ENCODE measurements at regions not wholly inside any gene's neighbourhood (a gene's known extent, or its start where the extent isn't known, plus 50 kb on each side); places are given as distances from the start of the nearest gene placed in this dataset.

DNA sequence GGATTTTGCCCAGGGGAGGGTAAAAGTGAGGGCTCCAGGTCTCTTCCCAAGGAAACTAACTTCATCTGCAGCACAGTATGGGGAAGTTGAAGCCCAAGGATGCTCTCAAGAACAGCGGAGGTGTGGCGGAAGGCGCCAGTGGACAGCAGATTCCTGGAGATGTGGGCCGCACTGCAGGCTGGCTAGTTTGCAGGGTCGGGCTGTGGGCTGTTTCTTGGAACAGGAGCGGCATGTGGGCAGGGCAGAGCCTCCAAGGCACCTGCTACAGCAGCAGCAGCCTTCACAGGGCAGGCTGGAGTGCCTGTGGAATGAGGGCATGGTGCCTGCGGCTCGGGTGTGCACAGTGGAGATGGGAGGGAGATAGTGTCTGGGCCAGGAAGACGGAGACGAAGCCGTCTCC, 100.0 kb upstream of the SFSWAP start:
- no peaks in the 10 kb centered on the region for H3K9me3 ChIP-seq (ENCODE audit: insufficient read depth, low read depth, low read length)
- H3K27ac ChIP-seq (ENCODE audit: low read length), result no peak overlapping the region
- H3K27me3 ChIP-seq (ENCODE audit: insufficient read depth, low read length), result peaks cover 8% of the 10 kb centered on the region; the same call in 1 of the 2 replicates
- H3K4me1 ChIP-seq (ENCODE audit: insufficient read depth, low read length), result peaks cover 4% of the 10 kb centered on the region; the same call in 1 of the 2 replicates
- no peak overlapping the region for H3K9ac ChIP-seq (ENCODE audit: low read depth, low read length)
- no peaks in the 10 kb centered on the region for H3K36me3 ChIP-seq (ENCODE audit: insufficient read depth, low read depth, low read length)
- no peak overlapping the region for H3K4me3 ChIP-seq (ENCODE audit: low read length)

DNA sequence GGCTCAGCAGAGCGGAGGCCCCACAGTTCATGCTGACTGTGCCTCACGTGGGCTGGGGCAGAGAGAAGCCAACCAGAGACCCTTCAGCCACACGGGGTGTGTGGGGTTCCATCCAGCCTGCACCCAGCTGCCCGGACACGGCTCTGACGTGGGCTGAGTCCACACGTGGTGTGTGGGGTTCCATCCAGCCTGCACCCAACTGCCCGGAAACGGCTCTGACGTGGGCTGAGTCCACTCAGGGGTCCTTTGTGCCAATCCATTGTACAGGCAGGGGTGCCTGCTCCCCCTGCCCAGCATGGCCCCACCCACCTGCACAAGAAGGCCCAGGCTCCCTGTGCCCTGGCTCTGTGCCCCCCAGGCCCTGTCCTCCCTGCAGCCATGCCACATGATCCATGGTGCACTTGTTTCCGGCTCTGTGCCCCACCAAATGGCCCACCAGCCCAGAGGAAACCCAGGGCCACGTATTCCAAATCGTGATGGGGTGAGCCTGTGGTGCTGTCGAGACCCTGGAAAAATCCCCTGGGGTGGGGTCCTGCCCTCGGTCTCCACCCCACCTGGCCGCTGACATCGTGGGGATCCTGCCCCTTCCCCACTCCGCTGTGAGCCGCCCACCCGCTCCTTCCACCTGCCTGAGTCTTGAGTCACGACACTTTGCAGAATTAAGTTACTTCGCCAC, 99.3 kb upstream of the SFSWAP start:
- Histone ChIP-seq H3K9ac (ENCODE audit: low read depth, low read length) (no peak overlapping the region), H3K36me3 (ENCODE audit: insufficient read depth, low read depth, low read length) (no peaks in the 10 kb centered on the region), H3K9me3 (ENCODE audit: insufficient read depth, low read depth, low read length) (no peaks in the 10 kb centered on the region), H3K27me3 (ENCODE audit: insufficient read depth, low read length) (peaks cover 8% of the 10 kb centered on the region; the same call in 1 of the 2 replicates), H3K4me3 (ENCODE audit: low read length) (no peak overlapping the region), H3K4me1 (ENCODE audit: insufficient read depth, low read length) (peaks cover 4% of the 10 kb centered on the region; the same call in 1 of the 2 replicates), H3K27ac (ENCODE audit: low read length) (no peak overlapping the region)

DNA sequence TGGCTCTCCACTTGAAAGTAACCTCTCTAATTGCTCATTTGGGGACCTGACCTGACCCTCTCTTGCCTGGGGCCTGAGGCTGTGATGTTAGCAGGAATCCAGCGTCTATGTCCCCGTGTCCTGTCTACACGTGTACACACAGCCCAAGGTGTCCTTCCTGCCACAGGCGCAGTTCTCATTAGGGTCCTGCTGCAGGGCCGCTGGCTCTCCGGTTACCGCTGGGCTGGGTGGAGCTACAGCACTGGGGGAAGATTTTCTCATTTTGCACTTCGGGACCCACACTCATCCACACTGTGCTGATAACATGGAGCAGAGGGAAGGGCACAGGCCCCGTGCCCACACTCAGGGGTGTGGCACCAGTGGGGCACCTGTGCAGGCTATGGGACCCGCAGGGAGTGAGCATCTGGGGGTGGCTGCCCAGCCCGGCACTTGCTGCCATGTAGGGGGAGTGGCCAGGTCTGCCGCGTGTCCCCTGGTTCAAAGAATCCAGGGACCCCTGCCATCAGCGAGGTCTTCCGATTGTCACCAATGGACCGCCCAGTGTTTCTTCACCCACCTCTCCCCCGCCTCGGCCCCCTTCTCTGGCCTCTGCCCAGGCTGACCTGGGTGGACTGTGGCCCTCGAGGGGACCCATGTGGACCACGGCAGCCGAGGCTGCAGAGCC, 98.7 kb upstream of the SFSWAP start:
- no peak overlapping the region for H3K9ac ChIP-seq (ENCODE audit: low read depth, low read length)
- no peak overlapping the region for H3K4me3 ChIP-seq (ENCODE audit: low read length)
- H3K27ac ChIP-seq (ENCODE audit: low read length), result no peak overlapping the region
- peaks cover 8% of the 10 kb centered on the region; the same call in 1 of the 2 replicates for H3K27me3 ChIP-seq (ENCODE audit: insufficient read depth, low read length)
- H3K4me1 ChIP-seq (ENCODE audit: insufficient read depth, low read length), result peaks cover 4% of the 10 kb centered on the region; the same call in 1 of the 2 replicates
- no peaks in the 10 kb centered on the region for H3K9me3 ChIP-seq (ENCODE audit: insufficient read depth, low read depth, low read length)
- H3K36me3 ChIP-seq (ENCODE audit: insufficient read depth, low read depth, low read length), result no peaks in the 10 kb centered on the region

DNA sequence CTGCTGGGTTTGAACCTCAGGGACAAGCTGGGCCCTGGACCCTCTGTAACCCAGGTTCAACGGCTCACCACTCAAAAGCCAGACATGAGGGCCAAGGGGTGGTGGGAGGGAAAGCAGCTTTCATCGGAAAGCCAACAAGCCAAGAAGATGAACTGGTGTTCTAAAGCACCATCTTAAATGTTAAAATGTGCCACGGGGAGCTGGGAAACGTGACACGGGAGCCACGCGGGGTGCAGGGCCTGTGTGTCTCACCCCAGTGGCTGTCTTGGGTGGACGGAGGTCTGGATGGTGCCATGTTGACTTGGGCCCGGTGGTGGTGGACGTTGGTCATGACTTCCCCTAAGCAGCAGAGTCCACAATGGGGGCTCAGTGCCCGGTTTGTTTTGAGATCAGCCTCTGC, 97.7 kb upstream of the SFSWAP start:
- Histone ChIP-seq H3K4me1 (ENCODE audit: insufficient read depth, low read length) (peaks cover 4% of the 10 kb centered on the region; the same call in 1 of the 2 replicates), H3K27me3 (ENCODE audit: insufficient read depth, low read length) (peaks cover 8% of the 10 kb centered on the region; the same call in 1 of the 2 replicates), H3K4me3 (ENCODE audit: low read length) (no peak overlapping the region), H3K9me3 (ENCODE audit: insufficient read depth, low read depth, low read length) (no peaks in the 10 kb centered on the region), H3K36me3 (ENCODE audit: insufficient read depth, low read depth, low read length) (no peaks in the 10 kb centered on the region), H3K9ac (ENCODE audit: low read depth, low read length) (no peak overlapping the region), H3K27ac (ENCODE audit: low read length) (no peak overlapping the region)

DNA sequence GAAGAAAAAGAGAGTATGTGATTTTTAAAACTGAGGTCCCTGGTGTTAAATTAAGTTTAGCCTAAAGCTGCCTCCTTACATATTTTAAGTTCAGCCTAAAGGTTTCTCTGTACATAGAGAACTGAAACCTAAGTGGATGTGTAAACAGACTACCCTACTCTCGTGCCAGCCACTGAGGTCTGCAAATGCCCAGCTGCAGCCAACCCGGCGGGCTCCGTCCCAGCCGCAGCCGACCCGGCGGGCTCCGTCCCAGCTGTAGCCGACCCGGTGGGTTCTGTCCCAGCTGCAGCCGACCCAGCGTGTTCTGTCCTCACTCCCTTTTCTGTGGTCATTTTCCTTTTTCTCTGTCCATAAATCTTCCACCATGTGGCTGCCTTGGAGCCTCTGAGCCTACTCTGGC, 97.2 kb upstream of the SFSWAP start:
- no peaks in the 10 kb centered on the region for H3K36me3 ChIP-seq (ENCODE audit: insufficient read depth, low read depth, low read length)
- H3K4me3 ChIP-seq (ENCODE audit: low read length), result no peak overlapping the region
- no peaks in the 10 kb centered on the region for H3K9me3 ChIP-seq (ENCODE audit: insufficient read depth, low read depth, low read length)
- H3K27ac ChIP-seq (ENCODE audit: low read length), result no peak overlapping the region
- peaks cover 3% of the 10 kb centered on the region; the same call in 1 of the 2 replicates for H3K27me3 ChIP-seq (ENCODE audit: insufficient read depth, low read length)
- peaks cover 3% of the 10 kb centered on the region; the same call in 1 of the 2 replicates for H3K4me1 ChIP-seq (ENCODE audit: insufficient read depth, low read length)
- no peak overlapping the region for H3K9ac ChIP-seq (ENCODE audit: low read depth, low read length)

DNA sequence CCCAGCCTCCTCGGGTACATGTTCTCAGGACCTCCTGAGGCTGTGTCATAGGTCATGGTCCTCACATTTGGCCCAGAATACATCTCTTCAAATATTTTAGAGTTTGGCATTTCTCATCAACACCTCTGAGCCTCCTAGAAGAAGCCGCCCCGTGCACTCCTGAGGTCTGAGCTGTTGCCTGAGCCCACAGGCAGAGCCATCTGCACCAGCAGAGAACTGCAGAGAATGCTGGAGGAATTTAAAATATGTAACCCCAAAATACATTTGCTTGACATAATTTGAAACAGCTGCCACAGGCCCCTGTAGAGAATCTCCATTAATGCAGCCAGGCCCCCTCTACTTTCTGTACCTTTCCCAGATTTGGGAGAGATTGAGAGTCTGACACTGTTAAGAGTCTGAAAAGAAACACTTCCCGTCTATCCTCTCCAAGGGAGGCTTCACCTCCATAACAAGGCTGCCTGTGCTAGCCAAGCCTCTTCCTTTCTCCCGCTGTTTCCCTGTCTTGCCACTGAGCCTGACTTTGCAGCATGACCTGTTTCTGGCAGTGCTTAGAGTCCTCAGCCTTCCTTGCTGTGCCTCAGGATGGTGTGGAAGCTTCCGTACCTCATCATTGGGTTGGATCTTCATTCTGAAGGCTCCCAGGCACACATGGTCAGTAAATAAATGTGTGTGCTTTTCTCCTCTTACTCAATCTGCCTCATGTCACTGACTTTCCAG, 95.4 kb upstream of the SFSWAP start:
- no peaks in the 10 kb centered on the region for H3K9me3 ChIP-seq (ENCODE audit: insufficient read depth, low read depth, low read length)
- no peaks in the 10 kb centered on the region for H3K36me3 ChIP-seq (ENCODE audit: insufficient read depth, low read depth, low read length)
- H3K4me3 ChIP-seq (ENCODE audit: low read length), result no peak overlapping the region
- H3K9ac ChIP-seq (ENCODE audit: low read depth, low read length), result no peak overlapping the region
- no peak overlapping the region for H3K27ac ChIP-seq (ENCODE audit: low read length)
- no peaks in the 10 kb centered on the region for H3K27me3 ChIP-seq (ENCODE audit: insufficient read depth, low read length)
- H3K4me1 ChIP-seq (ENCODE audit: insufficient read depth, low read length), result no peaks in the 10 kb centered on the region

DNA sequence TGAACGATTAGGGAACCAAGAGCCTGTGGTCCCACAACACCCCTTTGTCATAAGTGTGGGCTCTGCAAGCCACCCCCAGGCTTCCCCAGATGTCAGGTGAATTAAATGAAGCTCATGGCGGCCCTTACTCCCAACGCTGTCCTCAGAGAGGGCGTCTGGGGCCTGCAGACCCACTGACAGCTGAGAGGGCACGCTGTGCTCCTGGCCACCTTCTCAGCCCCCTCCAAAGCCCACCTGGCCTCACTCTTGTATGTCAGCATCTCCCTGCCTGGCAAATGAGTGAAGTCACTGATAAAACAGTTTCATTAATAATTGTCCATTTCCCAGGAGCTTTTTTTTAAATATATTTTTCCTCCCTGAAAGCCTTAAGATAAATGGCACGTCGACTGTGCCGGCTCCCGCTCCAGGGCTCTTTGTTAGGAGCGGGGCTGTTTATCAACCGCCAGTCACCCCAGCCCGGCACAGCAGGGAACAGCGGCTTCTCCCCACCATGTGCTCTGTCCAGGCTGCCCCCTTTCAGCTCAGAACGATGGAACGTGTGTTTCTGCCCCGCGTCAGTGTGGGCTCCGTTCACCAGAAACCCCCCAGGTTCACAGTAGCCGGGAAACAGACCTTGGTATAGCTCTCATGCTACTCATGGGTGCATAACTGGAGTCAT, 94.7 kb upstream of the SFSWAP start:
- Histone ChIP-seq H3K9ac (ENCODE audit: low read depth, low read length) (no peak overlapping the region), H3K4me1 (ENCODE audit: insufficient read depth, low read length) (no peaks in the 10 kb centered on the region; the same call in 1 of the 2 replicates), H3K36me3 (ENCODE audit: insufficient read depth, low read depth, low read length) (no peaks in the 10 kb centered on the region), H3K4me3 (ENCODE audit: low read length) (no peak overlapping the region), H3K27me3 (ENCODE audit: insufficient read depth, low read length) (no peaks in the 10 kb centered on the region), H3K27ac (ENCODE audit: low read length) (no peak overlapping the region), H3K9me3 (ENCODE audit: insufficient read depth, low read depth, low read length) (no peaks in the 10 kb centered on the region)

DNA sequence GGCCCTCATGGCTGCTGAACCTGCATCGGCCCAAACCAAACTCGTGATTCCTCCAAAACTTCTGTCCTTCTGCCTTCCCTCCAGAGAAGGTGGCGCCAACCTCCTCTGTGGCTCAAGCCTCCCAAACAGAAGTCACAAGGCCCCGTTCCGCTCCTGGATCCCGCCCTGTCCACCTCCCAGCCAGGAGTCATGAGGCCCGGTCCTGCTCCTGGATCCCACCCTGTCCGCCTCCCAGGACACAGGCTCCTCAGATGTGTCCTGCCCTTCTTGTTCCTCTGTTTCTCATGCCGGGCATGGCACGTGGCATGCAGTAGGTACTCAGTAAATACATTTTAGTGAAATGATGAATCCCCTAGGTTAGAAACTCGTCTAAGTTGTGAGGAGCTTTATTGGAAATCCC, 94.2 kb upstream of the SFSWAP start:
- H3K36me3 ChIP-seq (ENCODE audit: insufficient read depth, low read depth, low read length), result no peaks in the 10 kb centered on the region
- H3K4me1 ChIP-seq (ENCODE audit: insufficient read depth, low read length), result peaks cover 5% of the 10 kb centered on the region; the same call in 1 of the 2 replicates
- no peaks in the 10 kb centered on the region for H3K9me3 ChIP-seq (ENCODE audit: insufficient read depth, low read depth, low read length)
- H3K27ac ChIP-seq (ENCODE audit: low read length), result no peak overlapping the region
- no peak overlapping the region for H3K4me3 ChIP-seq (ENCODE audit: low read length)
- no peaks in the 10 kb centered on the region for H3K27me3 ChIP-seq (ENCODE audit: insufficient read depth, low read length)
- H3K9ac ChIP-seq (ENCODE audit: low read depth, low read length), result no peak overlapping the region

DNA sequence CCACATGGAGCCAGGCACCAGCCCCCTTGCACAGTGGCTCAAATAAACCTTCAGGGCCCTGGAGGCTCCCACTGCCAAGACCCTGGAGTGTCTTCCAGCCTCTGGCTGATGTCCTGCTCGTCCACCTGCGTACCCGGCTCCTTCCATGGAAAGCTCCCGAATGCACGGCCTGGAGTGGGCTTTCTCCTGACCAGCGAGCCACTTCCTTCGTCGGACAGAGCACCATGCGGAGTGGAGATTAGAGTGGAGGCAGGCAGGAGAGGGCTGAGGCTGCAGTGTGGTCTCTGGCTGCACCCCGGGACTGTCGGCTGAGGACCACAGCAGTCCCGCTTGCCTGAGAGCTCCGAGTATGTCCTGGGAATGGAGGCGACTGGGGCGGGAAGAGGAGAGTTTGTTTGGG, 93.7 kb upstream of the SFSWAP start:
- Histone ChIP-seq H3K27ac (ENCODE audit: low read length) (no peak overlapping the region), H3K4me3 (ENCODE audit: low read length) (no peak overlapping the region), H3K27me3 (ENCODE audit: insufficient read depth, low read length) (no peaks in the 10 kb centered on the region), H3K4me1 (ENCODE audit: insufficient read depth, low read length) (peaks cover 6% of the 10 kb centered on the region; the same call in 1 of the 2 replicates), H3K9me3 (ENCODE audit: insufficient read depth, low read depth, low read length) (no peaks in the 10 kb centered on the region), H3K9ac (ENCODE audit: low read depth, low read length) (no peak overlapping the region), H3K36me3 (ENCODE audit: insufficient read depth, low read depth, low read length) (no peaks in the 10 kb centered on the region)

DNA sequence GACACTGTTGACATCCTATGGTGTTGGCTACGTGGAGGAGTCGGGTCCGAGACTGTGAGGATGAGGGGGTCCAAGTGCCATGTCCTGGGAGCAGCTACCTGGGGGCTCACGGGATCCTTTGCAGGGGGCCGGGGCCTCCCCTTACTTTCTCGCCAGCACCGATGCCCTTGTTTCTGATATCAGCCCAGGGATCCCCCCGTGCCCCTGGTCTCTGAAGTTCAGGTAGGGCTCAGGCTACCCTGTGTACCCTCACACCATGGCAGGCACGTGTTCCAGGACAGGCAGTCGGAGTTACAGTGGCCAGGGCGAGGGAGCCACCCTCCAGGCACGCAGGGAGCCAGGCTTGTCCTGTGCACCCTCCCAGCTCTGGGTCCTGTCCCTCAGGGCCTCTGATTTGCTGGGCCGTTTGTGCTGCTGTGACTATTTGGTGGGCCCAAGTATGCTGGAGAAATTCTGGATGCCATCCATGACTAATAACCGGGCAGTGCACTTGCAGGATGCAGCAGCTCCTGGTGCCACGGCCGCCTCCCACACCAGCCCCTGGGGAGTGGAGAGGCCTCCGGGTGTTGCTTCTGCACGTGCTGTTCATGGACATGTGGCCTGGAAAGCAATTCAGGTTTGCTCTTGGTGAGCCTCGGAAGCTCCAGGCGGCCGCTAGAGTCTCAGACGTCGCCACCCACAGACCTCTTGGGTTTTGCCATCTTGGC, 93.1 kb upstream of the SFSWAP start:
- Histone ChIP-seq H3K36me3 (ENCODE audit: insufficient read depth, low read depth, low read length) (no peaks in the 10 kb centered on the region), H3K9ac (ENCODE audit: low read depth, low read length) (no peak overlapping the region), H3K9me3 (ENCODE audit: insufficient read depth, low read depth, low read length) (no peaks in the 10 kb centered on the region), H3K27ac (ENCODE audit: low read length) (no peak overlapping the region), H3K27me3 (ENCODE audit: insufficient read depth, low read length) (no peaks in the 10 kb centered on the region), H3K4me1 (ENCODE audit: insufficient read depth, low read length) (peaks cover 6% of the 10 kb centered on the region; the same call in 1 of the 2 replicates), H3K4me3 (ENCODE audit: low read length) (no peak overlapping the region)

DNA sequence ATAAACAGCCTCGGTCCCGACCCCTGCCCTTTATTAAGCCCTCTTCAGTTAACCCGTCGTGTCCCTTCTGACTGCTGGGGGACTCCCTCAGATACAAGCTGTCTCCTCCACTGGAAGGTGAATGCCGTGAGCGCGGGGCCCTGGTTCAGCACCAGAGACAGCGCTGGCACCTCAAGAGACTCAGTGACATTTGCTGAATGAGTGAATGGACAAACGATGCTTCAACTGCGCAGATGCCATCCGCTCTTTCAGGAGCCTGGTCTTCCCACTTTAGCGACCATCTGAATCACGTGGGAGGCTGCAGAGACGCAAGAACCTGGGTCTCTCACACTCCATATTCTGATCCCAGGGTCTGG, 92.6 kb upstream of the SFSWAP start:
- Histone ChIP-seq H3K27me3 (ENCODE audit: insufficient read depth, low read length) (no peaks in the 10 kb centered on the region), H3K36me3 (ENCODE audit: insufficient read depth, low read depth, low read length) (no peaks in the 10 kb centered on the region), H3K4me3 (ENCODE audit: low read length) (no peak overlapping the region), H3K27ac (ENCODE audit: low read length) (no peak overlapping the region), H3K9ac (ENCODE audit: low read depth, low read length) (no peak overlapping the region), H3K4me1 (ENCODE audit: insufficient read depth, low read length) (peaks cover 6% of the 10 kb centered on the region; the same call in 1 of the 2 replicates), H3K9me3 (ENCODE audit: insufficient read depth, low read depth, low read length) (no peaks in the 10 kb centered on the region)

Data from iPS-20b (cell line).